Activated CD4-positive, alpha-beta T cell treated with anti-CD3 and anti-CD28 coated beads, Interleukin-2, Interleukin-6, amounts not matched to agents 100 ng/mL and 50 ng/mL, durations not matched to agents 16 hours and 8 hours (primary cell): ENCODE measurements at regions not wholly inside any gene's neighbourhood (a gene's known extent, or its start where the extent isn't known, plus 50 kb on each side); places are given as distances from the start of the nearest gene placed in this dataset.

Experiments
- DNase-seq: peaks from one replicate; pipeline ENCODE4 v3.0.0-alpha.2; 2020

DNA sequence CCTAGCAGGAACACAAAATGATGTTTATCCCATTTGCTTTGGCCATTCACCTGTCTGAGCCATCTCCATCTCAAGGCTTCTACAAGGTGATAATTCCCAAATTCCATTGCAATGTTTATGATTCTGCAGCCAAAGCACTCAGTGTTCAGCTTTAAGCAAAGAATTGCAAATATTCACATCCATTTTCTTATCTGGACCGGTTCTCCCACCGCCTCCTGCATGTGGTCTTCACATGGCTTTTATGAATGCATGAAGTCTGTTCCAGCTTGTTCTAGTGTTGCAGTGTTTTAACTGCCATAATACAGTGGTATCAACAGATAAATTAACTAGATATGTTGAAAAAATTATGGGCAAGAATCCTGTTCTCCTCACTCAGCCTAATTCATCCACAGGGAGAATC, 443.0 kb upstream of the KLF4 start:
- no peak for DNase-seq

DNA sequence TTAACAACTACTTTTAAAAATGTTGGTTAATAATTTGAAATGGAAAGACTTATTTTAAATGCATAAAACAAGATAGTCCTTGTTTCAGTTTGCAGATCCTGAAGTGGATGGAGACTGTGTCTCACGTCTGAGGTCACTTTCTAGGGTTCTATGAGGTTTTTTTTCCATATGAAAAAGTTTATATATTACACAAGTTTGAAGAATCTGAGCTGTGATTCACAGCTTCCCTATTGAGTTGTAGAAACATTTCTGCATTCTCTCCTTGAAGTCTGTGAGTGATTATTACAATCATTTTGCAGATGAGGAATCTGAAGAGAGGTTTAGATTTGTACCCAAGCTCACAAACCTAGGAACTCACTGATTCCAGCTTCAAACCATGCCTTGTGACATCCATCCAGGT, 442.5 kb upstream of the KLF4 start:
- no peak for DNase-seq

DNA sequence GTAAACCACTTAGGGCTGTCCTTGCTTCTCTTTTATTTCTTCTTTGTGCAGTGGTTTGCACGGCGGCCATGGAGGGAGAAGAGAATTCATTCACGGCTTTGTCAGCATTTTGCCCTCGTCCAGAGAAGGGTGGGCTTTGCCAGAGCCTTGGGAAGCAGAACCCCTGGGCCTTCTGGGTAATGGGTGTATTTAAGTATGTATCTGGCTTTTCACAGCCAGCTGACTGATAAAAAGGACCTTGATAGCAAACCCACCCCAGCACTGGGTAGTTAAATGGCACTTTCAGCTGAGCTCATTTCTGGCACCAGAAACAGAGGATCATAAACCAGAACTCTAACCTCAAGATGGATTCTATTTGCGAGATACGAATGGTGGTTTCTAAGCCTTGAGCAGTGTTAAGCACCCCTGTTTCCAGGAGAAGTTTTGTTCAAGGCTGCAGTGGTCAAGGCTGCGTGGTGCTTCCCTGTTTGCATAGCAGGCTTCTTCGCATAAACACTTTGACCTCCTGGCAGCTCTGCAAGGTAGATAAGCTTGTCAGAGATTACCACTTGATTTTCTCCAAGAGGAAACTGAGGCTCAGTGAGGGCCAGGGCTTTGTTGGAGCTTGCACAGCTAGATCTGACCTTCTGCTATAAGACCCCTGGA, 441.6 kb upstream of the KLF4 start:
- no peak for DNase-seq

- no peak for DNase-seq
Observed at GRCh38 chr9:107929443-107929842, 439.9 kb upstream of the KLF4 start.

DNA sequence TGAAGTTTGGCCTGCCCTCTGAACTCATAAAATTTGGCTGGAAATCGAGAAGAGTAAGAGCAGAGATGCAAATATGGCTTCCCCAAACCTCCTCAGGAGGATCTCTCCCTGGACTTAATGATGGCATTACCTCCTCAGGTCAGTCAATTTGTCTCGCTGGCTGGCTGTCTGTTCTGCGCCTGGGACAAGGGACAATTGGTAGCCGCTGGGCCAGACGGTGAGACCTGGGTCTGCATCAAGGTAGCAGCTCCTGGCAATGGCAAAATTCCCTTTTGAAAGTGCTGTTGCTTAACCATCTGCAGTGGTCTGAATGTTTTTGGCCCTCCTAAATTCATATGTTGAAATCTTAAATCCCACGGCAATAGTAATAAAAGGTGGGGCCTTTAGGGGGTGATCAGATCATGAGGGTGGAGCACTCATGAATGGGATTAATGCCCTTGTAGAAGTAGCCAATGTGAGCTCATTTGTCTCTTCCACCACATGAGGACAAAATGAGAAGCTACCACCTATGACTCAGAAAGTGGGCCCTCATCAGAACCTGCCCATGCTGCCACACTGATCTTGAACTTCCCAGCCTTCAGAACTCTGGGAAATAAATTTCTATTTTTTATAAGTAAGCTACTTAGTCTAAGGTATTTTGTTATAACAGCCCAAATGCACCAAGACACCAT, 439.3 kb upstream of the KLF4 start:
- DNase-seq = no peak

DNA sequence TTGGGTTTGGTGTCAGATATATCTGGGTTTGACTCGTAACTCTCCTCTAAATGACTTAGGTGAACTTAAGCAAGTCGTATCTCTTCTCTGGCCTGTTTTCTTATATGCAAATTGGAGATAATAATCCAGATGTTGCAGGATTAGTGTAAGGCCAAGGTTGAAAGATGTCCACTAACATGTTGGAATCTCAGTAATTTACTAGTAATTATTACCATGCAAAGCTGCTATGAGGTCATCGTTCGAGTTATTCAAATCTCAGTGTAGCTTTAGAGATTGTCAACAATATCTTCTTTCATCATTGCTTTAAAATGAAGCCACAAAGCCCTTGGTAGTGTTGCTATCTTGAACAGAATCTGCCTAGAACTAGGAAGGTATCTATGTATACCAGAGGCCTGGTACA, 437.7 kb upstream of the KLF4 start:
- DNase-seq = no peak

GRCh38 chr9:107925749-107926297, 436.3 kb upstream of the KLF4 start:
- no peak for DNase-seq

GRCh38 chr9:107922260-107922659, 432.7 kb upstream of the KLF4 start:
- no peak for DNase-seq

DNA sequence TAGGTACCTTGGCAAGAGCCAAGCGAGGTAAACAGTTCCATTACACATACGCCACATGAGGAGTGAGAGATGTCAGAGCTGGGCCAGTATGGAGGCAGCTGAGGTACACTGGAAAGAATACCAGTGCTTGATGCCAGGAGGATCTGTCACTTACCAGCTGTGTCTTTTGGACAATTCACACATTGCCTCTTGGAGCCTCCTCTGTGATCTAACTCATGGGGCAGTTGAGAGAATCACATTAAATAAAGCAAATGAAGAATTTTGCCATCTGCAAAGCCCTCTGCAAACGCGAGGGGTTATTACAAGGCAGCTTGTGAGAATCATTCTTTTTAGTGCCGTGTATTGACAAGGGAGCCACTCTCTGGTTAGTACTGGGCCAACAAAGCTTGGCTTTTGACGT, 429.7 kb upstream of the KLF4 start:
- DNase-seq = no peak

DNA sequence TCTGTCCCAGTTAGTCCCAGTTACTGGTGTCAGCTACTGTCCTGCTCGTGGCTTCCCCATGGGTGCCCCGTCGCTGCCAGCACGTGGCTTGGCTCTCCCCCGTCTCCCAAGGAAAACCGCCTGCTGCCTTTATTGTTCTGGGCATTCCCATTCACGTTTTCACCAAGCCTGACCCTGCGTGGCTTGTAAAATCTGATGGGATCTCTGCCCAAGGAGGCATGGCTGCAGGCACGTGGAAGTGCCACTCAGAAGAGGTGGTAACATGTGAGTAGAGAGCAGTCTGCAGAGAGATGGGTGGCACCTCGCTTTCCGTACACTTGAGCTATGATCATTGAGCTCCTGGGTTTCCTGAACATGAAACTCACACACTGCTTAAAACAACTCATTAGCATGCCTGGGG, 429.2 kb upstream of the KLF4 start:
- DNase-seq = no peak

- DNase-seq = no peak
Observed at GRCh38 chr9:107914151-107914550, 424.6 kb upstream of the KLF4 start.

GRCh38 chr9:107907715-107908114, 418.1 kb upstream of the KLF4 start:
- no peak for DNase-seq

DNA sequence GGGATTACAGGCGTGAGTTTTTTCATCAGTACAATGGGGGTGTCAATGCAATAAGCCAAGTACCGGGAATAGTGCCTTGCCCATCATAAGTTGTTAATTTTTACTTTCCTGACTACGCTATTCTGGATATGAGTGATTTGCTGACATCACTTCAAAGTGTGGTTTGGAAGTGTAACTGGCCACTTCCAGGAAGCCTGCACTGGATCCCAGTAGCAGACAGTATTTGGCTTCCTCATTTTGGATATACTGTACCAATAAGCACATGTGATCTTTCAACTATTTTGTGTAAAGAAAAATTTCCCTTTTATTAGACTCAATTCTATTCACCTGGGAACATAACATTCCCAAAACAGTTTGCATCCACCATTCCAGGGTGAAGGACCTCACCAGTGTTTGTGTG, 417.7 kb upstream of the KLF4 start:
- no peak for DNase-seq

- no peak for DNase-seq
Observed at GRCh38 chr9:107906074-107906473, 416.5 kb upstream of the KLF4 start.

DNA sequence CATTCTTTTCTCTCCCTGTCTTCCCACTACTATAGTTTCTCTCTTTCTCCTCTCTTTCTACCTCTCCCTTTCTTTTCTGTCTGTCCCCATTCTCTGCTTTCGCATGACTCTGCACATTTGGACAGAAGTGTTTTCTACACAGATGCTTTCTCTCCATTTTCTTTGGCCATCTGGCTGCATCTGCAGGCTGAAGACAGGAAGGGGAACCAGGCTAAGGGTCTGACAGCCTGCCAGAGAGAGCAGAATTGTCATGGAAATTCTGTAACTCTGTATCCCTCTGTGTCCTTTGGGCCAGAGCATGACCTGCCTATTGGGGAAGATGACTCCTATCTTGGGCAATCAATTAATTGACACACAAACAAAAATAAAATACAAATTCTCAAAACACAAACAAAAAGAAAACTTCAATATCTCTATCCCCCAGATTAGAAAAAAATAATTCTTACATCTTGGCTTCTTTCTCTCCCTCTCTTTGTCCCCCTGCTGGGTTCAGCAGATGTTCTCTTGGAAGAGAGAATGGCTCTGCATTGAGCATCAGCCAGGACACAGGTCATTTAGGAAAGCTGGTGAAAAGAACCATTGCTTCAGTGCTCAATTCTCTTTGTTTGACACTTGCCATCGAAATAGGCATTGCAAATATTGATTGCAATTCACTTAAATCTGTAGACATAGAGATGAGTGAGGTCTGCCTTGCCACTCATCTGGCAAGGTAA, 415.9 kb upstream of the KLF4 start:
- no peak for DNase-seq

DNA sequence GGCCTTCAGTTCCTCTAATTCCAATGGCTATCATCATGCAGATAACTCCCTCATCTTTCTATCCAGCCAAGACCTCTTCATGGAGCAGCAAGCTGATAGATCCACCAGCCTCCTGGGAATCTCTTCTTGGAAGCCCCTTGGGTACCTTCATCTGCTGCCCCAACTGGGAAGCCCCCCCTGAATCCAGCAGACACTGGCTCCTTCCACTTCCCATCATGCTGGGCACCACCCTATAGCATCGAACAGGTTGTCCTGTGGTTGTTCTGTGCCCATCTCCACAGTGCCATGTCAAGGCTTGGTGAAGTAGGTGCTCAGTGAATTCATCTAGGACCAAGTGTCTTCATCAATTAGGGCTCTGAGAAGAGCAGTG, 410.4 kb upstream of the KLF4 start:
- DNase-seq = no peak

DNA sequence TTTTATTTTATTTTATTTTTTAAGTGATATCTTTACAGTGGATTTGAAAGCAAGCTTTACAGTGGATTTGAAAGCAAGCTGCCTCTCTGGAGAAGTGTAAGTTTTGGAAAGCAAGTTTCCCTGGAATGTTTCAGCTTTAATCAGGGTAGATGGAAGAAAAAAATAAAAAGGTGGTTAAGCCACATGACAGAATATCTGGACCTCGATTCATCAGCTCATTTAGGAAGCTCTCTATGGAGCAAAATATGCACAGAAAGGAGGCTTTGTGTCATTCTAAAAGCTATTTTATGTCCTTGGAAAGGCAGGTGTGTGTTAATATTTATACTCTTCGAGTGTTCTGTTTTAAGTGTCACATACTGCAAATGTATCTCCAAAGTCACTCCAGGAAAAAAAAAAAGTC, 409.2 kb upstream of the KLF4 start:
- DNase-seq = no peak

DNA sequence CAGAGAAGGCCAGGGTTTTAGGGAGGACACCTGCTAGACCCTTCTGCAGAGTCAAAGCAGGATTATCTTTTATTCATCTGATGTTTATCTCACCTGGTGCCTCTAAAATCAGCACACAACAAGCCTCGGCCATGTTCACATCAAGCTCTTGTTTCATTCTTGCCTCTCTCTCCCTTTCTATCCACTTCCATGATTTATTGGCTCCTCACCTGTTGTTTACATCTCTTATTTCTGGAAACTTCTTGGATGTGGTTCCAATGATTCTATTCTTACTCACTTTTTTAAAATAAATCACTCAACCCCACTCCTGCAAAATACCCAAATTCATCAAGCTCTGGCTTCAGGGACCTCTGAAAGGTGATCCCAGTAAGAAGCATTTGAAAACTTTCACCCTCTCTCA, 407.0 kb upstream of the KLF4 start:
- no peak for DNase-seq

GRCh38 chr9:107895501-107896001, 406.0 kb upstream of the KLF4 start:
- DNase-seq = no peak

- no peak for DNase-seq
Observed at GRCh38 chr9:107894572-107895261, 405.1 kb upstream of the KLF4 start.

GRCh38 chr9:107890921-107891465, 401.4 kb upstream of the KLF4 start:
- DNase-seq = no peak

- DNase-seq = no peak
Observed at GRCh38 chr9:107888773-107889227, 399.2 kb upstream of the KLF4 start.

DNA sequence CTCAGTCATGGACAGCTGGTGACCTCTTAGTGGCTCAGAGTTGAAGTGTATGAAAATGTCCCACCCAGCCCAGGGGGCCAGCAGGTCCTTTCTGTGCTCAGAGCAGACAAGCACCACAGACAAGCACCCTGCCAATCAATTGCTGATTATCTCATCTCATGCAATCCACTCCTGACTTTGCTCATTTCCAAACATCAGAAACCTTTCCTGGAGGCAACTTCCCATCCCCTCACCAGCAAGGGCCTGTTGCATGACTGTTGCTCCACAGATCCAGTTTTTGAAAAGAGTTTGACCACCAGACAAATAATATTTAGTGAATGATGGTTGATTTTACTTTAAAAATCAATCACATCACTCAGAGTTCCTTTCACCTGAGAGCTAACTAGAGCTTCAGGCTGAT, 397.3 kb upstream of the KLF4 start:
- DNase-seq = no peak
